Activated T-helper 1 cell treated with anti-CD3 and anti-CD28 coated beads, Interleukin-12 subunit alpha, Interleukin-12 subunit beta, Interleukin-2, Interleukin-4 antibody, amounts not matched to agents 30 ng/mL and 10 ng/mL and 1 ng/mL, durations not matched to agents 14 hours and 24 hours and 36 hours (primary cell): ENCODE measurements at regions not wholly inside any gene's neighbourhood (a gene's known extent, or its start where the extent isn't known, plus 50 kb on each side); places are given as distances from the start of the nearest gene placed in this dataset.

Experiments used
- DNase-seq: peaks from one replicate; pipeline ENCODE4 v3.0.0; 2021; ENCODE audit warnings: low spot score
- H3K27ac Mint-ChIP-seq: one replicate; pipeline ENCODE4 v1.8.0; 2021; ENCODE audit warnings: mild to moderate bottlenecking, mixed read lengths
- H3K27me3 Mint-ChIP-seq: one replicate; pipeline ENCODE4 v1.8.0; 2022; ENCODE audit warnings: mild to moderate bottlenecking, moderate library complexity, mixed read lengths; ENCODE audit not compliant: insufficient read depth
- H3K36me3 Mint-ChIP-seq: one replicate; pipeline ENCODE4 v1.8.0; 2021; ENCODE audit warnings: low read depth, mixed read lengths
- H3K4me1 Mint-ChIP-seq: one replicate; pipeline ENCODE4 v1.8.0; 2021; ENCODE audit warnings: low read depth, mixed read lengths
- H3K4me3 Mint-ChIP-seq: one replicate; pipeline ENCODE4 v1.8.0; 2021; ENCODE audit warnings: mild to moderate bottlenecking, moderate library complexity, mixed read lengths
- H3K9me3 Mint-ChIP-seq: one replicate; pipeline ENCODE4 v1.8.0; 2021; ENCODE audit warnings: mixed read lengths
- intact Hi-C: fragments of 100-400 bp; cut with micrococcal nuclease; formaldehyde crosslinking; loops from one replicate; pipeline ENCODE4 v1.15.1; 2024

DNA sequence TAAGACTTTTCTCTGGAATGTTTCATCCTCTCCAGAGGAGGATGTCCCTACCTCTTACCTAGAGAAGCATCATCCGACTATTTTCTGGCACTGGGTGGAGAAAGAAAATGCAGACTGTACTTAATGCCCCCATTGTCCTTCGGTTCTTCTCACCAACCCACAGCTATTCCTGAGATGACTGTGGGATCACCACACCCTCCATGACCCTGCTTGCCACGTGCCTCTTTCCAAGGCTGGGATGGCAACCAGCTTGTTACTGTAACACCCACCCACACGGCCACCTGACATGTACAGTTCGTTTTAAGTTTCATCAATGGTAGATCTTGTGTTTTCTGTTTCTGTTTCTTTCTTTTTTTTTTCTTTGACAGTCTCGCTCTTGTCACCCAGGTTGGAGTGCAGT lies 365.2 kb downstream of the FBXO15 start:
- no peaks in the 10 kb centered on the region for H3K36me3 Mint-ChIP-seq
- no peak overlapping the region for H3K4me3 Mint-ChIP-seq
- DNase-seq = no peak
- intact Hi-C loops = no loop called here
- H3K27ac Mint-ChIP-seq = no peak overlapping the region
- H3K9me3 Mint-ChIP-seq = no peaks in the 10 kb centered on the region
- peaks cover 3% of the 10 kb centered on the region for H3K27me3 Mint-ChIP-seq
- no peaks in the 10 kb centered on the region for H3K4me1 Mint-ChIP-seq

- Mint-ChIP-seq H3K9me3 (no peaks in the 10 kb centered on the region), H3K4me1 (no peaks in the 10 kb centered on the region), H3K36me3 (no peaks in the 10 kb centered on the region), H3K27me3 (peaks cover 3% of the 10 kb centered on the region), H3K4me3 (no peak overlapping the region), H3K27ac (no peak overlapping the region)
- DNase-seq = no peak
- intact Hi-C loops = no loop called here
Observed at GRCh38 chr18:73780218-73780617, 367.4 kb downstream of the FBXO15 start.

- H3K9me3 Mint-ChIP-seq = no peaks in the 10 kb centered on the region
- no peaks in the 10 kb centered on the region for H3K4me1 Mint-ChIP-seq
- H3K27me3 Mint-ChIP-seq = no peaks in the 10 kb centered on the region
- H3K36me3 Mint-ChIP-seq = no peaks in the 10 kb centered on the region
- H3K27ac Mint-ChIP-seq = no peak overlapping the region
- intact Hi-C loops = no loop called here
- DNase-seq = no peak
- no peak overlapping the region for H3K4me3 Mint-ChIP-seq
Observed at GRCh38 chr18:73778032-73778359, 369.6 kb downstream of the FBXO15 start.

DNA sequence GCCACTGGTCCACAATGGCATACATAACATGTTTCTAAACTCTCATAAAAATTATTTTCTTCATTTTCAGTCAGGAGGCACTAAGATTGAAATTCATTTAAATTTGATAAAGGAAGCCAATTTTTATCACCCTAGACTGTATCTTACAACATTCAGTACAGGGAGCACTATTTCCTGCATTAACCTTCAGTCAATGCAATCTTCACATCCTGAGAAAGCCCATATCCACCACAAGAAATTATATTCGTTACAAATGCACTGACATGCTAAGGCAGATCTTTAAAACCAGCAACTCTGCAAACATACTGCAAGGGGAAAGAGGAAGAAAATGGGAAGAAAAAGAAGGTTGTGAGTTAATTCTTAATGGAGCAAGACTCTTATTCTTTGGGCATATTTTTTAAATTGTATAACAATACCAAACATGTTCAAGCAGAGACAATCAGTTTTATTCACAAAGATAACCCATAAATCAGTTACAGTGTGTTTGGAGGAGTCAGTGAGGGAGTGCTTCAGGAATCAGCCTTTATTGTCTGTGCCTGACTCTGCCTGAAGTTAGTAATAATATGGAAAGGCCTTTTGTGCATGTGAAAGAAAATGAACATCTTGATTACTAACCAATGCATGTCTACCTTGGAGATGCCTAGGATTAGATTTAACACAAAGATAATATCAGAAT lies 370.1 kb downstream of the FBXO15 start:
- no peaks in the 10 kb centered on the region for H3K36me3 Mint-ChIP-seq
- H3K27ac Mint-ChIP-seq = no peak overlapping the region
- no peaks in the 10 kb centered on the region for H3K27me3 Mint-ChIP-seq
- intact Hi-C loops = no loop called here
- no peak overlapping the region for H3K4me3 Mint-ChIP-seq
- no peaks in the 10 kb centered on the region for H3K9me3 Mint-ChIP-seq
- no peaks in the 10 kb centered on the region for H3K4me1 Mint-ChIP-seq
- DNase-seq = no peak

GRCh38 chr18:73774811-73775509 lies 372.7 kb downstream of the FBXO15 start:
- Mint-ChIP-seq H3K9me3 (no peaks in the 10 kb centered on the region), H3K27me3 (no peaks in the 10 kb centered on the region), H3K4me1 (no peaks in the 10 kb centered on the region), H3K36me3 (no peaks in the 10 kb centered on the region), H3K27ac (no peak overlapping the region), H3K4me3 (no peak overlapping the region)
- intact Hi-C loops = no loop called here
- no peak for DNase-seq

DNA sequence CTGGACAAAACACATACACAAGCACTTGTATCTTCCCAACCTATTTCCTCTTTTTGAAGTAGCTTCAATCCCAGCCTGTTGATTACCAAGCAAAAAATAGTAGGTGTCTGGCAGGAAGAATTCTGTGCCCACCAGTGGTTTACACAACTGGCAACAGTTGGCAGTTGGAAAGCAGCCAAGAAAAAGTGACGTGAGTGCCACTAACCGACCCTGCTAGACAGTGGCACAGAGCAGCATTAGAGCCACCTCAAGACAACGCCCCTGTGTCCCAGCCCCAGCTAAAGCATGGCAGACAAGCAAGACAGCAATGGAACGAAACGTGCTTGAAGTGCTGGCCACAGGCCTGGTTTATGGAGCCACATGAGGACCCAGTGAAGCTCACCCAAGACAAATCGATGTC lies 379.6 kb downstream of the FBXO15 start:
- Mint-ChIP-seq H3K27ac (no peak overlapping the region), H3K36me3 (no peaks in the 10 kb centered on the region), H3K4me1 (peaks cover 13% of the 10 kb centered on the region), H3K27me3 (peaks cover 7% of the 10 kb centered on the region), H3K9me3 (no peaks in the 10 kb centered on the region), H3K4me3 (no peak overlapping the region)
- intact Hi-C loops = no loop called here
- DNase-seq = no peak

- no peak overlapping the region for H3K27ac Mint-ChIP-seq
Observed at GRCh38 chr18:73766910-73767515, 380.6 kb downstream of the FBXO15 start.

DNA sequence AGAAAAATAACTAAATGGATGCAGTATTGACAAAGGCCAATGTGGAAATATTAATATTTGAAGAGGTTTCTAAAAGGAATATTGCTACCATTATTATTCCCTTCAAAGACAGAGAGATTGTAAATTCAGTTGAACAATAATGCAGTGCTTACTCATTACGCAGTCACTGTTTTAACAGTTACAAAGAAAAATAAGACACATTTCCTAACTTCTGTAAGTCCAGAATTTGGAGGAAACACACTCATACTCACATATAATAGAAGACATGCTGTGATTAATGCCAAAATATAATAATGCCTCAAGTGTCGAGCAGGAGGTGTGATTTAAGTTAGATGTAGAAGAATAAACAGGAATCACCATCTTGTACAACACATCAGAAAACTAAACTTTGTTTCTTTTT lies 389.2 kb downstream of the FBXO15 start:
- Mint-ChIP-seq H3K4me1 (no peaks in the 10 kb centered on the region), H3K27me3 (no peaks in the 10 kb centered on the region), H3K36me3 (no peaks in the 10 kb centered on the region), H3K4me3 (no peak overlapping the region), H3K9me3 (no peaks in the 10 kb centered on the region), H3K27ac (no peak overlapping the region)
- DNase-seq = no peak
- intact Hi-C loops = no loop called here

More at GRCh38 chr18:73766910-73767515, 380.6 kb downstream of the FBXO15 start:
- intact Hi-C loops = no loop called here
- H3K4me3 Mint-ChIP-seq = no peak overlapping the region
- H3K36me3 Mint-ChIP-seq = no peaks in the 10 kb centered on the region
- peaks cover 7% of the 10 kb centered on the region for H3K27me3 Mint-ChIP-seq
- no peaks in the 10 kb centered on the region for H3K9me3 Mint-ChIP-seq
- peaks cover 13% of the 10 kb centered on the region for H3K4me1 Mint-ChIP-seq
- no peak for DNase-seq

DNA sequence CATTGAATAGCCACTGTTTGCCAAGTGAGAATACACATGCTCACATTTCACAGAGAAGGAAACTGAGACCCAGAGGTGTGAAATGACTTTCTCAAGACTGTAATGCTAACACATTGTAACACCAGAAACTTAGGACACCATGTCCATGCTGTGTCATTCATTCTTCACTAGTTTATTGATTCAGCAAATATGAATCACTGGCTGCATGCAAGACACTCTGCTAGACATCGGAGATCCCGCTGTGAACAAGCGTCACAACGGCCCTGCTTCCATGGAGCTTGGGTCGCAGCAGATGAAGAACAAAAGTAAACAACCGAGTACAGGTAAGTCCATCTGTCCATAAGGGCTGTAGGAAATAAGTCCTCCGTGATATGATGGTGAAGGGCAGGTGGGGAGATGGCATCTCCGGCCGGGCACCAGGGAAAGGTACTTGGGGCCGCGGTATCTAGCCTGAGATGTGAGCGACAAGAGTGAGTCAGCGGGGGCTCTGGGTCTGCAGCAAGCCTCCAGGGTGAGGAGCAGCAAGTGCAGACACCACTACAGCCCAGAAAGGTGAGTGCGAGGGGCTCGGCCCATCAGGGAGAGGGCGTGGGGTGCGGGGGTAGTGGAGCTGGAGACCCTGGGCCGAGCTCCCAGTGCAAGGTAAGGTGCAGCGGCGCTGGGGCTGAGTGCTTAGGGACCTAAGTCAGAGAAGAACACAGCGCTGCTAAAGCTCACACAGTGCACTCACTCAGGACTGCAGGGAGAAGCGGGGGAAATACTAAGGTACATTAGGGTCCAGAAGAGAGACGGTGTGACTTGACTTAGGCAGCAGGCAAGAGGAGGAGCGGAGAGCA lies 391.2 kb downstream of the FBXO15 start:
- no peaks in the 10 kb centered on the region for H3K4me1 Mint-ChIP-seq
- H3K36me3 Mint-ChIP-seq = no peaks in the 10 kb centered on the region
- no peaks in the 10 kb centered on the region for H3K9me3 Mint-ChIP-seq
- DNase-seq = no peak
- H3K4me3 Mint-ChIP-seq = no peak overlapping the region
- H3K27ac Mint-ChIP-seq = no peak overlapping the region
- intact Hi-C loops = no loop called here
- H3K27me3 Mint-ChIP-seq = no peaks in the 10 kb centered on the region

GRCh38 chr18:73752965-73753364 lies 394.7 kb downstream of the FBXO15 start:
- Mint-ChIP-seq H3K4me1 (no peaks in the 10 kb centered on the region), H3K4me3 (no peak overlapping the region), H3K9me3 (no peaks in the 10 kb centered on the region), H3K36me3 (no peaks in the 10 kb centered on the region), H3K27ac (no peak overlapping the region), H3K27me3 (no peaks in the 10 kb centered on the region)
- no peak for DNase-seq
- intact Hi-C loops = no loop called here

DNA sequence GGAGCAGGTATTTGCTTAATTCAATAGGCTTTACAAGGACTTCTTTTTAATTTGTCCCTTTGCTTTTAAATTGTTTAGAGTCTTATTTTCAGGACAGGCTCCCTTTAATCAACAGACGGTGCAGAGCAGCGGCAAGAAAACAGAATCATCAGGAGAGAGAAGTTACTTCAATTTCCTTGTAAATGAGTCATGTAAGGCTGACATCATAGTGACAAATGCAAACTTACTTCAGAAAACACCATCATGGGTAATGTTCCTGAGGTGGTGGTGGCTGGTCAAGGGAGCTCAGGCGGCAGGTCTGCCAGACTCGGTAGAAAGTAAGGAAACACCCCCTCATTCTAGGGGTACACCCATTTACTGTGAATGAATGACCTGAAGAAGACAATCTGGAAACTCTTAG lies 395.1 kb downstream of the FBXO15 start:
- H3K9me3 Mint-ChIP-seq = no peaks in the 10 kb centered on the region
- no peak overlapping the region for H3K27ac Mint-ChIP-seq
- H3K4me3 Mint-ChIP-seq = no peak overlapping the region
- H3K4me1 Mint-ChIP-seq = no peaks in the 10 kb centered on the region
- no peak for DNase-seq
- H3K36me3 Mint-ChIP-seq = no peaks in the 10 kb centered on the region
- no peaks in the 10 kb centered on the region for H3K27me3 Mint-ChIP-seq
- intact Hi-C loops = no loop called here

DNA sequence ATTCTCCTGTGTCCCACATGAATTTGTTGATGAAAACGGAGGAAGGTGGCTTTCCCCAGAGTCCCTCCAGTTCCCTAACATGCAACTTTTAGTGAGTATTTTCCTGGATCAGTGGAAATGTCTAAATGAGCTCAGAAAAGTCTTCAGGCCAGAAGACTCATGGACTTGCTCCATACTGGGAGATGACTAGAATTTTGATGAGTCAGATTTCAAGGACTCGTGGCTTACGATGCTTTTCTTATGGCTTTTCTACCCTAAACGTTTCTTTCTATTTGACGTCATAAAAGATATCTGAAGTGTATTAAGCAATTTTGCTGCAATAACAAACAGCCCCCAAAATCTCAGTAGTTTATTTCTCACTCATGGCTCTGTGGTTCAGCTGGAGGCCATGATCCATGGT lies 397.6 kb downstream of the FBXO15 start:
- H3K9me3 Mint-ChIP-seq = no peaks in the 10 kb centered on the region
- no peak overlapping the region for H3K4me3 Mint-ChIP-seq
- DNase-seq = no peak
- no peaks in the 10 kb centered on the region for H3K36me3 Mint-ChIP-seq
- intact Hi-C loops = no loop called here
- no peaks in the 10 kb centered on the region for H3K4me1 Mint-ChIP-seq
- H3K27ac Mint-ChIP-seq = no peak overlapping the region
- H3K27me3 Mint-ChIP-seq = no peaks in the 10 kb centered on the region

DNA sequence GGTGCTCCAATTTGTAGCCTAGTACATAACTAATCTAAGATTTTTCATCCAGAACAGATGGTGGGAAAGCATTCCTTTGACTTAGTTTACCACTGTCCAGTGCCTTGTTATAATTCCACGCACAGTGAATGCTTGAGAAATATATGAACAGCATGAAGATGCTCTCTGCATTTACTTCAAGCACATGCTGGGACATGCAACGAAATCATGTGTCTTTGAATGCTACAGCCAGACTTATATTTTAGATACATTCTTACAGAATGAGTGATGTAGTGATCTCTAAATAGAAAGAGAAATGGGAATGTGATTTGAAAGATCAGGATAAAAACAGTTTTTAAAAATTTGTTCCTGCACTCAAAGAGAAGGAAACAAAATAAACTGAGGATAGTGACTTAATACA lies 398.3 kb downstream of the FBXO15 start:
- no peak overlapping the region for H3K27ac Mint-ChIP-seq
- no peak for DNase-seq
- no peaks in the 10 kb centered on the region for H3K4me1 Mint-ChIP-seq
- no peaks in the 10 kb centered on the region for H3K9me3 Mint-ChIP-seq
- no peak overlapping the region for H3K4me3 Mint-ChIP-seq
- no peaks in the 10 kb centered on the region for H3K27me3 Mint-ChIP-seq
- H3K36me3 Mint-ChIP-seq = no peaks in the 10 kb centered on the region
- intact Hi-C loops = no loop called here
